Colonic mucosa (tissue), 4 donors: ENCODE measurements at regions not wholly inside any gene's neighbourhood (a gene's known extent, or its start where the extent isn't known, plus 50 kb on each side); places are given as distances from the start of the nearest gene placed in this dataset.

Experiments used
- DNase-seq: peaks from one replicate; pipeline ENCODE4 v3.0.0-alpha.2; 2020
- H3K27ac ChIP-seq: fragments of 200-600 bp; one replicate; pipeline ENCODE4 v1.8.0; 2021
- H3K27me3 ChIP-seq: fragments of 200-600 bp; one replicate; pipeline ENCODE4 v1.8.0; 2021
- H3K36me3 ChIP-seq: fragments of 200-600 bp; one replicate; pipeline ENCODE4 v1.8.0; 2021
- H3K4me1 ChIP-seq: fragments of 200-600 bp; one replicate; pipeline ENCODE4 v1.8.0; 2021; ENCODE audit warnings: mild to moderate bottlenecking
- H3K4me3 ChIP-seq: fragments of 200-600 bp; one replicate; pipeline ENCODE4 v1.8.0; 2021
- H3K9ac ChIP-seq, 2 donors: one replicate each; pipeline ENCODE4 v1.7.0; 2013; ENCODE audit warnings: control low read depth in 2 of 2, low read depth in 2 of 2, low read length in 2 of 2
- H3K9me3 ChIP-seq: fragments of 200-600 bp; one replicate; pipeline ENCODE4 v1.8.0; 2021
- CTCF ChIP-seq: fragments of 200-600 bp; IDR thresholded peaks from one replicate; pipeline ENCODE4 v1.8.0; 2022; ENCODE audit warnings: antibody characterized with exemption, mild to moderate bottlenecking
- intact Hi-C: fragments of 100-400 bp; cut with DNase I; formaldehyde crosslinking; loops from one replicate; pipeline ENCODE4 v1.14.1; 2022
- donor health status: healthy.
- donor health status: DM: no; HTN: no; CAD: no.
- donor health status: DM: no; HTN: no; CAD: no.

- no peaks in the 10 kb centered on the region for H3K27me3 ChIP-seq
- intact Hi-C loops = no loop called here
- no peak overlapping the region for H3K4me3 ChIP-seq
- H3K27ac ChIP-seq = no peak overlapping the region
- H3K4me1 ChIP-seq = no peaks in the 10 kb centered on the region
- H3K9me3 ChIP-seq = no peaks in the 10 kb centered on the region
- H3K36me3 ChIP-seq = no peaks in the 10 kb centered on the region
- DNase-seq = no peak
- no peak for TF ChIP-seq CTCF
- no peak overlapping the region for H3K9ac ChIP-seq
Measured at GRCh38 chr13:76489274-76489673, 396.9 kb downstream of the KCTD12 start.

- no peak for DNase-seq
- Histone ChIP-seq H3K4me3 (no peak overlapping the region), H3K4me1 (no peaks in the 10 kb centered on the region), H3K9me3 (no peaks in the 10 kb centered on the region), H3K36me3 (no peaks in the 10 kb centered on the region), H3K27me3 (no peaks in the 10 kb centered on the region), H3K27ac (no peak overlapping the region), H3K9ac (no peak overlapping the region)
- TF ChIP-seq CTCF = no peak
- intact Hi-C loops = no loop called here
Measured at GRCh38 chr13:76481738-76482137, 404.5 kb downstream of the KCTD12 start.

GRCh38 chr13:76474966-76475365 is 411.2 kb downstream of the KCTD12 start:
- Histone ChIP-seq H3K4me1 (no peaks in the 10 kb centered on the region), H3K36me3 (no peaks in the 10 kb centered on the region), H3K4me3 (no peak overlapping the region), H3K9ac (no peak overlapping the region), H3K9me3 (no peaks in the 10 kb centered on the region), H3K27ac (no peak overlapping the region), H3K27me3 (no peaks in the 10 kb centered on the region)
- intact Hi-C loops = loop anchor here (5.0 kb wide), 3 partner anchors 427 to 788 kb away; no protein-coding TSS in a partner anchor
- no peak for TF ChIP-seq CTCF
- DNase-seq = no peak

- no peak for DNase-seq
- no peak overlapping the region for H3K9ac ChIP-seq
- H3K4me1 ChIP-seq = no peaks in the 10 kb centered on the region
- intact Hi-C loops = loop anchor here (5.0 kb wide), 3 partner anchors 428 to 787 kb away; no protein-coding TSS in a partner anchor
- no peak overlapping the region for H3K4me3 ChIP-seq
- TF ChIP-seq CTCF = no peak
- no peaks in the 10 kb centered on the region for H3K9me3 ChIP-seq
- H3K27me3 ChIP-seq = no peaks in the 10 kb centered on the region
- H3K27ac ChIP-seq = no peak overlapping the region
- H3K36me3 ChIP-seq = no peaks in the 10 kb centered on the region
Measured at GRCh38 chr13:76474356-76474755, 411.8 kb downstream of the KCTD12 start.

GRCh38 chr13:76473552-76474134 is 412.6 kb downstream of the KCTD12 start:
- no peak overlapping the region for H3K27ac ChIP-seq
- intact Hi-C loops = loop anchor here (5.0 kb wide), 3 partner anchors 429 to 786 kb away; no protein-coding TSS in a partner anchor
- peak; percentile 87 for TF ChIP-seq CTCF

More at GRCh38 chr13:76473552-76474134, 412.6 kb downstream of the KCTD12 start:
- Histone ChIP-seq H3K4me1 (no peaks in the 10 kb centered on the region), H3K36me3 (no peaks in the 10 kb centered on the region), H3K27me3 (no peaks in the 10 kb centered on the region), H3K4me3 (no peak overlapping the region), H3K9me3 (no peaks in the 10 kb centered on the region), H3K9ac (no peak overlapping the region)
- DNase-seq = peak; percentile 75
